Stimulated activated naive CD4-positive, alpha-beta T cell treated with Interleukin-2 at 50 U/mL for 16 hours (primary cell): ENCODE measurements at regions not wholly inside any gene's neighbourhood (a gene's known extent, or its start where the extent isn't known, plus 50 kb on each side); places are given as distances from the start of the nearest gene placed in this dataset.
"Not testable (repeated sequence)": the region's sequence is repeated elsewhere in the genome, so short reads cannot be mapped to it uniquely, and the experiment has no call there.

ENCODE experiments used
- DNase-seq: peaks from one replicate; lab custom pipeline; 2025; lab: John Stamatoyannopoulos, UW

- no peak for DNase-seq
Observed at GRCh38 chr10:118465300-118465874, 123.3 kb upstream of the FAM204A start.

- no peak for DNase-seq
Observed at GRCh38 chr10:118463740-118464139, 121.6 kb upstream of the FAM204A start.

- DNase-seq = no peak
Observed at GRCh38 chr10:118462401-118462800, 120.3 kb upstream of the FAM204A start.

DNA sequence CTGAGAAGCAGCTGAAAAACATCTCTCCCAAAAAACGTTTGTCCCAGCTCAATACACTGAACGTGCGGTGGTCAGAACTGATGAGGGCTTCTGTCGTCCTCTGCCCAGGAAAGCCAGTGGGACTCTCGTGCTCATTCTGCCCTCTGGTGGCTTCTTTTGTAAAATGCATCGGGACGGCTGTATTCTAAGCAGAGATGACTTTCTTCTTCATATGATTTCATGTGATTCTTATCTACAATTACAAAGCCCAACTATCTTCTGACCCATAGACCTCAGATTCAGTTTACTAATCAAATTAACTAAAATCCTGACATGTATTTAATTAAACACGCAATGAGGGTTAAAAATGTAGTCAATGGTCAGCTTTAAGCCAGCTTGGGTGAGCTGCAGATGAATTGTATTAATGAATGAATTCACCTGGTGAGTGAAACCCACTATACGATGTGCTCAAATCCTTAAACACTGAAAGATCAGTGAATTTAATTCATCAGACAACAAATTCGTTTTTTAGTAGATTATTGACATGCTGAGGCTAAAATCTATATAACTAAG lies 117.6 kb upstream of the FAM204A start:
- peak; percentile 27 for DNase-seq

- DNase-seq = no peak
Observed at GRCh38 chr10:118458957-118459641, 117.0 kb upstream of the FAM204A start.

DNA sequence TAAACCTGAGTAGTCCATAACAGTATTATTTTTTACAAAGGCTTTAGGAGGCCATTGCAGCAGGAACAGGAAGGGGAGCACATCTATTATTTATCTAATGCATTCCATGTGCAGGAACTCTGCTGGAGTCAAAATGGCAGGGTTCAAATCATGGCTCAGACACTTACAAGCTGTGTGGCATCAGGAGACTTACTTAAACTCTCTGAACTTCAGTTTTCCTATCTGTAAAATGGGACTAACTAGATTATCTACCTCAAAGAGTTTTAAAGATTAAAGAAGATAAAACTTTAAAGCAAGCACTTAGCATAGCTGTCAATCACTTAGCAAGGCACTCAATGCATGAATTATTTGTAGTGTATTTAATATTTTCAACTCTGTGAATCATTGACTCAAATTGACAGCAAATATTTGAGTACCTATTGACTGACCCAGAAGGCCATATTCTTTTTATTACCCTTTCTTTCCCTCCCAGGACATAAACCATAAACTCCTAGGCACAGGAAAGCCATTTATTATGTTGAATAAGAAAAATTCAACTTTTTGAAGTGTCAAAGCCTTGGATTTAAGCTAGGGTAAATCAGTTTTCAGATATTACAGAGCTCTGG lies 115.8 kb upstream of the FAM204A start:
- DNase-seq = no peak

GRCh38 chr10:118455181-118455695 lies 113.1 kb upstream of the FAM204A start:
- DNase-seq = no peak

GRCh38 chr10:118454211-118454610 lies 112.1 kb upstream of the FAM204A start:
- no peak for DNase-seq

- DNase-seq = no peak
Observed at GRCh38 chr10:118452098-118452497, 110.0 kb upstream of the FAM204A start.

- no peak for DNase-seq
Observed at GRCh38 chr10:118449521-118449920, 107.4 kb upstream of the FAM204A start.

DNA sequence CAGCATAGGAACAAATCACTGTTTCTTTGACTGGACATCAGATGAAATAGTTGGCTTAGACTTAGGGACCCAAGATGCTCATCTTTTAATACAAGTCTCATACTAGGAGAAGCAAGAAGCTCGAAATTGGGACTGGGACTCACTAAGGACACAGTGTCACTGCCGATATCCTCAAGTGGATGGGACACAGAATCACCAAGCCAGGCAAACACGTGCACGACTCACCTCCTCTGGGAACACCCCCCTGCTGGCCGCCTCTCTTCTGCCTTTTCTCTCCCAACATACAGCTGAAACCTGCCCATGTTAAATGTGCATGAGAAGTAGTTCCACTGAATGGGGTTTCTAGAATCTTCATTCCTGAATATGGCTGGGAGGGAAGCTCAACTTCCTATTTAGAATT lies 106.6 kb upstream of the FAM204A start:
- no peak for DNase-seq

- DNase-seq = no peak
Observed at GRCh38 chr10:118447478-118448270, 105.5 kb upstream of the FAM204A start.

DNA sequence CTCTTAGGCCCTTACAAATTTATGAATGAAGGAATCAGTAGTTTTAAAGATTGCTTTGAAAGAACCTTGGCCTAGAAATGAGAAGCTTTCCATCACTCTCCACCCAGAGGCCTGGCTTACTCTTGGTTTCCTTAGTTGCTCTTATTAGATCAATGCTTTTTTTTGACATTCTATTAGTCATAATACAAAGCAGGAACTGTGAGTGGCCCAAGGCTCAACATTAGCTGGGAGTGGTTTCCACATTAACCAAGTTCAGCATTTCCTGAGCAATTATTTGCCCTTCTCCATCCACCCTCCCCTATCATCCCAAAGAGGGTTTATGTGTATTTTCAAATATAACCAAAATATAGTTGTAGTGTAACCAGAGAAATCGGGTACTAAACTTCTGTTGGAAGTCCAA lies 103.4 kb upstream of the FAM204A start:
- no peak for DNase-seq

- no peak for DNase-seq
Observed at GRCh38 chr10:118444069-118444468, 101.9 kb upstream of the FAM204A start.

DNA sequence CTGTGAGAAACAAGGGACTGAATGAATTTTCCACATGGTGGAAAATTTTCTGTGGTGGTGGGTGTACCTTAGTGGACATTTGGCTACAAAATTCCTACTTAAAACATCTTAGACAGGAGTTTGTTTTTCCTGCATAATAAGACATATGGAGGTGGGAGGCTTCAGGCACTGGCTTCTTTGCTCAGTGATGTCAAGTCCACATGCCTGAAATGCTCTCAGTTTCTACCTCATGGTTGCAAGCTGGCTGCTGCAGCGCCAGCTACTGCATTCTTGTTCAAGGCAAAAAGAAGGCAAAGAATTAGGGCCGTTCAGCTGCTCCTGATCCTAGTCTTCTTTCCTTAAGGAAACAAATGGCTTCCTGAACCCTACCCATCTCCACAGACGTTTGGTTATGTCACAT lies 99.9 kb upstream of the FAM204A start:
- DNase-seq = no peak

DNA sequence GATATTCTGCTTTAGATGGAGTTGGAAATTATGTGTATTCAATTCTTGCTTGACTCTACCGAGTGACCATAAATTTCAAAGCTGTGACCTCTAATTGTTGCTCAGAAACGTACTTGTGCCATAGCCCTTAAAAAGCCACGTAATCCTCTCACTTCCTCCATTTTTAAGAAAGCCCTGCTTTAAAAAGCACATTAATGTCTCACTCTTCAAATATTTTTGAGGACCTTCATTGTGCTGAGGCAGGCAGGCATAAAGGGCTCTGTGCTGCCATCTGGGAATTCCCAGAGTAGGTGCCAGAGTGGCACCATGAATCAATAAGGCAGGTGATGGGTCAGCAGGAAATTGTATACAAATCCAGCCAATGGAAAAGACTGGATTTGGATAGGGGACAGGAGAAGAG lies 97.7 kb upstream of the FAM204A start:
- DNase-seq = no peak

GRCh38 chr10:118436742-118437141 lies 94.6 kb upstream of the FAM204A start:
- no peak for DNase-seq

DNA sequence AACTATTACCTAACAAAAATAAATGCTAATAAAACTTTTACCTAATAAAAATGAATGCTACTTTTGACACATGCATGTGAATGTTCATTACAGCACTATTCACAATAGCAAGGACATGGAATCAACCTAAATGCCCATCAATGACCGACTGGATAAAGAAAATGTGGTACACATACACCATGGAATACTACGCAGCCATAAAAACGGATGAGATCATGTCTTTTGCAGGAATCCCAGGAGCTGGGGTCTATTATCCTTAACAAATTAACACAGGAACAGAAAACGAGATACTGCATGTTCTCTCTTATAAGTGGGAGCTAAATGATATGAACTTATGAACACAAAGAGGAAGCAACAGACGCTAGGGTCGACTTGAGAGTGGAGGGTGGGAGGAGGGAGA lies 88.1 kb upstream of the FAM204A start:
- no peak for DNase-seq

DNA sequence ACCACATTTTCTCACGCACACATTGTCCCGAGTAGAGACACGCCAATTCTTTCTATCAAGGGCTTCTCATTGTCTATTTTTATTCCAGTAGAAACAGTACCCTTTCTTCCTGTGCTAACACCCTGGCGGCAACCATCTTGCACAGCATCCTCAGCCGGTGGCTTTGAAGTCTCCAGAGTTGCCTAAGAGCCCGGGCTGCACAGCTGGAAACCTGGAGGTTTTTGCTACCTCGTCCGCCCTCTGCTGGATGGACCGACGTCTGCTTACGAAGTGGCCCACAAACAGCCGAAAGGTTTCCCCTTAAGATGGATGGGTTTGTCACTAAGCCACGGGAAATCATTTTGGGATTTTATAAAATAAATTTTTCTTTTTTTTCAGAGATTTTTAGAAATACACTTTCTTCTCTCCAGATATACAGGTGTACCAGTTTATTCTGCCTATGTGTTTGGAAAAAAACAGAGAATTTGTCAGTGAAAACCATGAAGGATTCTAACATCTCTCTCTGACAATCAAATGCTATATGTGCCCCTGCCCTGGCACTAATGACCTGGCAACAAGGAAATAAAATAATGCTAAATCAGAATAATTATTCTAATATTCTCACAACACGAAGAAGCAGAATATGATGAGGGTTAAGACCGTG lies 81.8 kb upstream of the FAM204A start:
- peak; percentile 21 for DNase-seq

- no peak for DNase-seq
Observed at GRCh38 chr10:118422241-118422640, 80.1 kb upstream of the FAM204A start.

GRCh38 chr10:118420049-118420448 lies 77.9 kb upstream of the FAM204A start:
- DNase-seq = not testable (repeated sequence)

GRCh38 chr10:118412932-118413331 lies 70.8 kb upstream of the FAM204A start:
- DNase-seq = no peak
